ENCODE measurements at regions not wholly inside any gene's neighbourhood (a gene's known extent, or its start where the extent isn't known, plus 50 kb on each side); places are given as distances from the start of the nearest gene placed in this dataset.

- Histone ChIP-seq H3K9me1 (replicated peaks; ENCODE audit: control insufficient read depth, extremely low read depth, insufficient read depth, low read length) (no peaks in the 10 kb centered on the region), H3K9me3 (replicated peaks; ENCODE audit: control insufficient read depth, insufficient read depth, low read length) (no peaks in the 10 kb centered on the region), H3K27me3 (ENCODE audit: control insufficient read depth in 2 of 2, insufficient read depth in 2 of 2, low read length in 2 of 2) (no peaks in the 10 kb centered on the region), H3K36me3 (ENCODE audit: control insufficient read depth in 2 of 2, extremely low read depth in 1 of 2, insufficient read depth in 2 of 2, low read length in 2 of 2) (no peaks in the 10 kb centered on the region), H3K27ac (ENCODE audit: insufficient read depth, low read depth, low read length) (no peak overlapping the region), H3K9ac (replicated peaks; ENCODE audit: extremely low read depth, insufficient read depth, low read length) (no peak overlapping the region), H3K4me3 (replicated peaks in 1 of 3; ENCODE audit: insufficient read depth in 1 of 3, low read depth in 1 of 3, low read length in 3 of 3) (no peak overlapping the region), H3K4me2 (ENCODE audit: insufficient read depth, low read length) (no peak overlapping the region), H3K4me1 (ENCODE audit: control insufficient read depth, extremely low read depth, insufficient read depth, low read length) (no peaks in the 10 kb centered on the region), H2AFZ (ENCODE audit: low read depth, low read length) (no peak overlapping the region), H3K79me2 (ENCODE audit: control insufficient read depth, insufficient read depth, low read length) (no peaks in the 10 kb centered on the region), H4K20me1 (replicated peaks; ENCODE audit: control insufficient read depth, extremely low read depth, insufficient read depth, low read length) (no peaks in the 10 kb centered on the region)
- FAIRE-seq (no peak), DNase-seq (ENCODE audit: low read depth, low spot score) (no peak)
- TF ChIP-seq FOS (IDR thresholded peaks at IDR 0.05; ENCODE audit: borderline replicate concordance, insufficient read depth, low read length) (no peak), POLR2AphosphoS5 (IDR thresholded peaks at IDR 0.05; ENCODE audit: insufficient read depth, low read depth, low read length) (no peak), MYC (IDR thresholded peaks at IDR 0.05; ENCODE audit: low read depth, low read length) (no peak), EZH2 (IDR thresholded peaks at IDR 0.05; ENCODE audit: borderline replicate concordance, low read depth, low read length, severe bottlenecking) (no peak)
- dilution Hi-C loops (cut with MboI; ENCODE audit: extremely low pct_ligation_motif_present, low sequenced_read_pairs): no loop called here
- POLR2A ChIA-PET: no interaction called here
- CTCF ChIA-PET: no interaction called here
- no TSS peak for BruUV-seq (replicated peaks)
- intact Hi-C loops (cut with micrococcal nuclease): no loop called here
These were observed 120.2 kb downstream of the TRIM29 start for GRCh38 chr11:120017582-120018150.

GRCh38 chr11:120013325-120014250 lies 124.3 kb downstream of the TRIM29 start:
- Histone ChIP-seq H2AFZ (ENCODE audit: low read depth, low read length) (no peak overlapping the region), H3K9me1 (replicated peaks; ENCODE audit: control insufficient read depth, extremely low read depth, insufficient read depth, low read length) (no peaks in the 10 kb centered on the region), H3K9me3 (replicated peaks; ENCODE audit: control insufficient read depth, insufficient read depth, low read length) (no peaks in the 10 kb centered on the region), H3K27ac (ENCODE audit: insufficient read depth, low read depth, low read length) (no peak overlapping the region), H3K9ac (replicated peaks; ENCODE audit: extremely low read depth, insufficient read depth, low read length) (no peak overlapping the region), H3K4me2 (ENCODE audit: insufficient read depth, low read length) (no peak overlapping the region), H3K4me1 (ENCODE audit: control insufficient read depth, extremely low read depth, insufficient read depth, low read length) (no peaks in the 10 kb centered on the region), H3K36me3 (ENCODE audit: control insufficient read depth in 2 of 2, extremely low read depth in 1 of 2, insufficient read depth in 2 of 2, low read length in 2 of 2) (no peaks in the 10 kb centered on the region), H3K27me3 (ENCODE audit: control insufficient read depth in 2 of 2, insufficient read depth in 2 of 2, low read length in 2 of 2) (no peaks in the 10 kb centered on the region), H4K20me1 (replicated peaks; ENCODE audit: control insufficient read depth, extremely low read depth, insufficient read depth, low read length) (no peaks in the 10 kb centered on the region), H3K4me3 (replicated peaks in 1 of 3; ENCODE audit: insufficient read depth in 1 of 3, low read depth in 1 of 3, low read length in 3 of 3) (no peak overlapping the region), H3K79me2 (ENCODE audit: control insufficient read depth, insufficient read depth, low read length) (no peaks in the 10 kb centered on the region)
- DNase-seq (ENCODE audit: low read depth, low spot score): peak; percentile 12
- BruUV-seq (replicated peaks): no TSS peak
- POLR2A ChIA-PET: no interaction called here
- TF ChIP-seq JUN (IDR thresholded peaks at IDR 0.05; ENCODE audit: borderline replicate concordance, insufficient read depth, insufficient read length, low read depth) (no peak), CTCF (IDR thresholded peaks at IDR 0.05; ENCODE audit: extremely low read depth in 1 of 2, insufficient read depth in 1 of 2, low read depth in 1 of 2, low read length in 2 of 2) (peak; percentile 32 to 65)
- intact Hi-C loops (cut with micrococcal nuclease) (loop anchor here (1.0 kb wide), 3 partner anchors 95 to 532 kb away; no protein-coding TSS in a partner anchor), dilution Hi-C loops (cut with MboI; ENCODE audit: extremely low pct_ligation_motif_present, low sequenced_read_pairs) (no loop called here)
- CTCF ChIA-PET: interaction anchor here (0.9 to 1.0 kb wide), 2 partner anchors 284 to 373 kb away, joined by 3 read pairs; no protein-coding TSS in a partner anchor
- FAIRE-seq: no peak

Measured in endothelial cell of umbilical vein (primary cell).